ENCODE measurements at regions not wholly inside any gene's neighbourhood (a gene's known extent, or its start where the extent isn't known, plus 50 kb on each side); places are given as distances from the start of the nearest gene placed in this dataset.

DNA sequence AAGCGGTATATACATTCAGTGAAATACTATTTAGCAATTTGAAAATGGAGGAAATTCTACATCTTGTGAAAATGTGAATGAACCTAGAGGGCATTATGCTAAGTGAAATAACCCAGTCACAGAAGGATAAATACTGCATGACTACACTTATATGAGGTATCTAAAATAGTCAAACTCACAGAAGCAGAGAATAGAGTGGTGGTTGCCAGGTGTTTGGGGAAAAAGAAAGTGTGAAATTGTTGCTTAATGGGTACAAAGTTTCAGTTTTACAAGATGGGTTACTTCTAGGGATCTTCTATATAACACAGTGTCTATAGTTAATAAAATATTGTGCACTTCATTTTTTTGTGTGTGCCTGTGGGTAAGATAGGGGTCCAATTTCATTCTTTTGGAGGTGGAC is 1152.0 kb downstream of the EPHA7 start (continued):
- TF ChIP-seq HDAC6 (IDR thresholded peaks at IDR 0.05; ENCODE audit: low read depth, low read length) (no peak), FOSL1 (IDR thresholded peaks at IDR 0.05; ENCODE audit: insufficient read depth, low read depth, low read length) (no peak), SIX5 (IDR thresholded peaks at IDR 0.05; ENCODE audit: low read depth, low read length) (no peak), SUZ12 (IDR thresholded peaks at IDR 0.05; ENCODE audit: low read length) (no peak)

Measured in H1 (cell line).